ENCODE measurements at regions not wholly inside any gene's neighbourhood (a gene's known extent, or its start where the extent isn't known, plus 50 kb on each side); places are given as distances from the start of the nearest gene placed in this dataset.

DNA sequence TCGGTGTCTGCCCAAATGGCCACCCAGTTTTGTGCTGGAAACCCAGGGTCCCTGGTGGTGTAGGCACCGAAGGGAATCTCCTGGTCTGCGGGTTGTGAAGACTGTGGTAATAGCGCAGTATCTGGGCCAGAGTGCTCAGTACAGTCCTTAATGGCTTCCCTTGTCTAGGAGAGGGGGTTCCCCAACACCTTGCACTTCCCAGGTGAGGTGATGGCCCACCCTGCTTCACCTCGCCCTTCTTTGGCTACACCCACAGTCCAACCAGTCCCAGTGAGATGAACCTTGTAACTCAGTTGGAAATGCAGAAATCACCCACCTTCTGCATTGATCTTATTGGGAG is 402.4 kb downstream of the SRGAP2C start:
- TF ChIP-seq, protein P1, sequence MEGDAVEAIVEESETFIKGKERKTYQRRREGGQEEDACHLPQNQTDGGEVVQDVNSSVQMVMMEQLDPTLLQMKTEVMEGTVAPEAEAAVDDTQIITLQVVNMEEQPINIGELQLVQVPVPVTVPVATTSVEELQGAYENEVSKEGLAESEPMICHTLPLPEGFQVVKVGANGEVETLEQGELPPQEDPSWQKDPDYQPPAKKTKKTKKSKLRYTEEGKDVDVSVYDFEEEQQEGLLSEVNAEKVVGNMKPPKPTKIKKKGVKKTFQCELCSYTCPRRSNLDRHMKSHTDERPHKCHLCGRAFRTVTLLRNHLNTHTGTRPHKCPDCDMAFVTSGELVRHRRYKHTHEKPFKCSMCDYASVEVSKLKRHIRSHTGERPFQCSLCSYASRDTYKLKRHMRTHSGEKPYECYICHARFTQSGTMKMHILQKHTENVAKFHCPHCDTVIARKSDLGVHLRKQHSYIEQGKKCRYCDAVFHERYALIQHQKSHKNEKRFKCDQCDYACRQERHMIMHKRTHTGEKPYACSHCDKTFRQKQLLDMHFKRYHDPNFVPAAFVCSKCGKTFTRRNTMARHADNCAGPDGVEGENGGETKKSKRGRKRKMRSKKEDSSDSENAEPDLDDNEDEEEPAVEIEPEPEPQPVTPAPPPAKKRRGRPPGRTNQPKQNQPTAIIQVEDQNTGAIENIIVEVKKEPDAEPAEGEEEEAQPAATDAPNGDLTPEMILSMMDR (IDR thresholded peaks at IDR 0.05; ENCODE audit: insufficient read depth, low read length) = no peak
- TF ChIP-seq POLR2AphosphoS5 (IDR thresholded peaks at IDR 0.05; ENCODE audit: low read depth) = no peak
